HUES64 (cell line): ENCODE measurements at regions not wholly inside any gene's neighbourhood (a gene's known extent, or its start where the extent isn't known, plus 50 kb on each side); places are given as distances from the start of the nearest gene placed in this dataset.

ENCODE experiments used
- H3K27ac ChIP-seq: 2 replicates; pipeline ENCODE4 v1.7.0; 2013; ENCODE audit warnings: low read depth, low read length, inconsistent platforms
- H3K27me3 ChIP-seq: 2 replicates; pipeline ENCODE4 v1.6.1; 2013; ENCODE audit warnings: mild to moderate bottlenecking, low read length; ENCODE audit not compliant: insufficient read depth
- H3K36me3 ChIP-seq: 2 replicates; pipeline ENCODE4 v1.6.1; 2013; ENCODE audit warnings: mild to moderate bottlenecking, low read length; ENCODE audit not compliant: insufficient read depth
- H3K4me1 ChIP-seq: 2 replicates; pipeline ENCODE4 v1.6.1; 2013; ENCODE audit warnings: mild to moderate bottlenecking, low read length, moderate library complexity; ENCODE audit not compliant: insufficient read depth
- H3K4me3 ChIP-seq: 2 replicates; pipeline ENCODE4 v1.5.1; 2013; ENCODE audit warnings: mild to moderate bottlenecking, low read length, moderate library complexity
- H3K9ac ChIP-seq: 2 replicates; pipeline ENCODE4 v1.6.1; 2013; ENCODE audit warnings: mild to moderate bottlenecking, low read depth, low read length
- H3K9me3 ChIP-seq: 2 replicates; pipeline ENCODE4 v1.6.1; 2013; ENCODE audit warnings: low read depth, low read length; ENCODE audit not compliant: insufficient read depth
- WGBS: fragments of 150-250, 120-280 bp; methylation state at CpG from one replicate; pipeline ENCODE4 v1.1.7; 2013; ENCODE audit warnings: missing lambda C conversion rate; 5-methylcytosine and 5-hydroxymethylcytosine counted together

DNA sequence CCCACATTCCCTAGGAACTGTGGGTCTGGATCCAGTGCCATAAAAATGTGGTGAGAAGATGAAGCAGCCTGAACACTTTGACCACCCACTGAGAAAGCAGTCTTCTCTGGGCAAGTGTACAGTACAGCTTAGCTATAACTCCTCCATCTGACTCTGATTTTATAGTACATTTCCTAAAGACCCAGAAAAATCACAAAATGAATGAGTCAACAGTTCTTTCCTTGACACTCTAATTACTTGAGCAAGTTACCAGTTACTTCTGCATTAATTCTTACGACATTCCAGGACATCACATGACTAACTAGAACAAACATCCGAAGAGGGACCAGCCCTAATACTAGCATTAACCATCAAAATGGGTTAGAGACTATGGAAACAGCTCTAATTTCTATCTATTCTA, 148.1 kb upstream of the PEX5L start:
- Histone ChIP-seq H3K27me3 (no peaks in the 10 kb centered on the region), H3K27ac (no peak overlapping the region), H3K9ac (no peak overlapping the region), H3K4me3 (no peak overlapping the region), H3K9me3 (no peaks in the 10 kb centered on the region), H3K4me1 (peaks cover 6% of the 10 kb centered on the region; the same call in 1 of the 2 replicates), H3K36me3 (no peaks in the 10 kb centered on the region)
- WGBS, result 83% methylated on average over 2 of the region's 2 CpGs

DNA sequence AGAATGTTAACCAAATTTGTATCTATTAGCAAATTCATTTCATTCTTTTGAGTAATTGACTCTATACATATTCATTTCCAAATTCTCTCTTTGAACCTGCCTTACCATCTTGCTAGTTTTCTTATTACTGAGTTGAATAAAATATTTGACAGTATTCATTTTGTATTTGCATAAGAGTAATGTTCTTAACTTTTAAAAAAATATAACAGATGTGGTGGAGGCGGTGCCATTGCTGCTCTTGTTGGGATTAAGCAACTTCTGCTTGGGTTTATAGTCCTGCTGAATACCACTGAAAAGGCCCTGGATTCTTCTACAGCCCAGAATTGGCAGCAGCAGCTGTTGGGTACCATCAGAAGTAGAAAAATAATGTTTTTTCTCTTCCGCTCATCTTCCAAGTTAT, 148.9 kb upstream of the PEX5L start:
- Histone ChIP-seq H3K27me3 (no peaks in the 10 kb centered on the region), H3K36me3 (no peaks in the 10 kb centered on the region), H3K9me3 (no peaks in the 10 kb centered on the region), H3K4me3 (no peak overlapping the region), H3K9ac (no peak overlapping the region), H3K4me1 (no peaks in the 10 kb centered on the region), H3K27ac (no peak overlapping the region)
- 100% methylated on average over 2 of the region's 2 CpGs for WGBS

DNA sequence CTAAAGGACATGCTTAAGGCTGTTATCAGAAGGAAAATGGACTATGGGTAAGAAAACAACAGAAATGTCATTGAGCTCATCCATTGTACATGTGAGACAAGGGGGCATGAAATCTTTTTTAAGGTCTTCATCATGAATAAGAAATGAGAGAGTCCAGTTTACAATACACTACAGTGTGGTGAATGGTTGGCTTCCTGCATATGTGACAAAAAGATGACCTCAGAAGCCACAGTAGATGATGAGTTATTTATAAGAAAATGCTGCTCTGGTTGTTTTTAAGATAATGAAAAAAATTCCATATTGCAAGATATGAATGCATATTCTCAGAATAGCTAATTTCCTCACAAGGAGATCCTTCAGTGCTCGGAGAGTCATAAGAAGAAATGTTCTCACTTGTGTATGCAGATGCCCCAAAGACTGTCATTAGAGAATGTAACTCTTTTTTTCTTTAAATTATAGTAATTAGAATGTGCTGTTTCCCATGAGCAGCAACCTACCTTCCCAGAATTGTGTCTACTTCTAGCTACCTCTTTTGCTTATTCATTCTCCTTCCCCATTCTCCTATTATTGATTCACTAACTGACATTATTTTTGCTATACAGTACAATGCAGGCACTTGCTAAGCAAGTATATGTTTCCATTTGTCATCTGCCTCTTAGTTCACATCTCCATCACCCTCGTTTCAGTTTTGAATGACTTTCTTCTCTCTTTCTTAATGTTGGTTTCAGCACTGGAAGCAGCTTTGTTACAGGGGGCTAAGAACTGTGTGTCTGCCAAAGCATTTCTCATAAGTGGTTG, 152.0 kb upstream of the PEX5L start:
- Histone ChIP-seq H3K4me3 (no peak overlapping the region), H3K36me3 (no peaks in the 10 kb centered on the region), H3K27ac (no peak overlapping the region), H3K9ac (no peak overlapping the region), H3K9me3 (no peaks in the 10 kb centered on the region), H3K4me1 (no peaks in the 10 kb centered on the region), H3K27me3 (no peaks in the 10 kb centered on the region)
- 55% methylated on average over 2 of the region's 2 CpGs for WGBS

DNA sequence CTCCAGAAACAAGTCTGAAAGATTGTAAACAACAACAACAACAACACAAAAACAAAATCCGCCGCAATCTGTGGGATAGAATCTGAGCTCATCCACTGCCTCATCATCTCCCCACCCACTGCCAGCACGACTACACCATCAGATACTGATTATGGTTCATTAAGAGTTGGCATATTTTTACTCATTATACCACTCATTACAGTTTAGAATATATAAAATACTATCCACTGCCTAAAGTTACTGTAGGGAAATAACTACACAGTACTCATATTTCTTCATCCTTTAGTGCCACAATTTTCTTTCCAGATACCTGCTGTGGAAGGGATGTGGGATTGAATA, 152.5 kb upstream of the PEX5L start:
- no peak overlapping the region for H3K27ac ChIP-seq
- H3K27me3 ChIP-seq, result no peaks in the 10 kb centered on the region
- H3K4me3 ChIP-seq, result no peak overlapping the region
- no peaks in the 10 kb centered on the region for H3K36me3 ChIP-seq
- no peak overlapping the region for H3K9ac ChIP-seq
- H3K4me1 ChIP-seq, result no peaks in the 10 kb centered on the region
- H3K9me3 ChIP-seq, result no peaks in the 10 kb centered on the region
- WGBS, result 88% methylated on average over 3 of the region's 3 CpGs

DNA sequence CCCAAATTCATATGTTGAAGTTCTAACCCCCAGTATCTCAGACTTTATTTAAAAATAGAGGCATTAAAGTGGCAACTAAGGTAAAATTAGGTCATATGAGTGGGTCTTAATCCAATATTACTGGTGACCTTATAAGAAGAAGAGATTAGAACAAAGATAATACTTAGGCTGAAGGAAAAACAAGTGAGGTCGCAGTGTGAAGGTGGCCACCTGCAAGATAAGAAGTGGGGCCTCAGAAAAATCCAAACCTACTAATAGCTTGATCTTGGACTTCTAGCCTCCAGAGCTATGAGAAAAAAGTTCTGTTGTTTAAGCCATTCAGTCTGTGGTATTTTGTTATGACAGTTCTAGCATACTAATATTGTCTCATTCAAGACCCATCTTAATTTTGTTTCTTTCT, 159.9 kb upstream of the PEX5L start:
- Histone ChIP-seq H3K27me3 (no peaks in the 10 kb centered on the region), H3K36me3 (no peaks in the 10 kb centered on the region), H3K9me3 (no peaks in the 10 kb centered on the region), H3K27ac (no peak overlapping the region), H3K4me3 (no peak overlapping the region), H3K9ac (no peak overlapping the region), H3K4me1 (no peaks in the 10 kb centered on the region)
- WGBS, result 88% methylated on average over 1 of the region's 1 CpG

DNA sequence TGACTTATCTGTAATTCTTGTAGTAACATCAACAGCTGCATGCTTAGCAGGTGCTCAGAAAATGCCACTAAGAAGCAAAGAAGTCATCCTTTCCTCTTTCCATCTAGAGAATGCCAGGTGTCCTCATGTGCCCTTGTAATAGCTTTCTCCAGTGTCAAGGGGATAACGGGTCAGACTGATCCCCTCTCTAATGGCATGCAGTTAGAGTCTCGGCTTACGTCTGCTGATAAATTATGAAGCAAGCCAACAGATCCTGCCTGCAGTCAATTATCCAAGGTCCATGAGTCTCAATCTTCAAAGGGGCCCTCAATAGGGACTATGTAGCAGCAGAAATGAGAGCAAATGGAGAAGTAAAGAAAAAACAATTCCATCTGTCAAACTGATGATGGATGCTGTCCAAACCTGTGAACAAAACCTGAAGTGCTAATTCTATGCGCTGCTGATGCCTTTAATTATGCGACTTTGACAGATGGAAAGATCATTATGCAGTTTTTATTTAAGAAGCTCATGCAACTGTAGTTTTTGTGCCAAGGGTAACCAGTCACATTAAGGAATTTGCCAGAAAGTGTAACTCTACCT, 162.8 kb upstream of the PEX5L start:
- Histone ChIP-seq H3K36me3 (no peaks in the 10 kb centered on the region), H3K27ac (no peak overlapping the region), H3K9ac (no peak overlapping the region), H3K4me1 (no peaks in the 10 kb centered on the region), H3K9me3 (no peaks in the 10 kb centered on the region), H3K4me3 (no peak overlapping the region), H3K27me3 (no peaks in the 10 kb centered on the region)
- 96% methylated on average over 5 of the region's 5 CpGs for WGBS

DNA sequence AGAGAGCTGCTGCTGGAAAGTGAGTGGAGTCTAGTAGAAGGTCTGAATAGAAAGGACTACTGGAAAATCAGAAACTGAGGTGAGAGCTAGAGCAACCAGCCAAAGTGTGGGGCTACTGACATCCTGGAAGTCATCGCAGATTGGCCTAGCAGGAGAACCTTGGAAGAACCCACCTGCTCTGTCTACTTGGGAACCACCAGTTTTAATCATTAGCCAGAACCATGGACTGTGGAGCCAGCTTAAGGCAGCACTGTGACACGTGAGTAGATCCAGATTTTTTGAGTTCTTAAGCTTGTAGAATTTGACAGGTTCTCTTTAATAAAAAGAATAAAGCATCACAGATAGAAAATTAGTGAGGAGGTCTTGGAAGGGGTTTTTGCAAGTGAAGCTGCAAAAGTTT, 179.1 kb upstream of the PEX5L start:
- H3K27me3 ChIP-seq, result no peaks in the 10 kb centered on the region
- no peak overlapping the region for H3K4me3 ChIP-seq
- no peaks in the 10 kb centered on the region for H3K4me1 ChIP-seq
- no peak overlapping the region for H3K9ac ChIP-seq
- peaks cover 7% of the 10 kb centered on the region; the same call in 1 of the 2 replicates for H3K9me3 ChIP-seq
- no peaks in the 10 kb centered on the region for H3K36me3 ChIP-seq
- 93% methylated on average over 2 of the region's 2 CpGs for WGBS
- no peak overlapping the region for H3K27ac ChIP-seq

DNA sequence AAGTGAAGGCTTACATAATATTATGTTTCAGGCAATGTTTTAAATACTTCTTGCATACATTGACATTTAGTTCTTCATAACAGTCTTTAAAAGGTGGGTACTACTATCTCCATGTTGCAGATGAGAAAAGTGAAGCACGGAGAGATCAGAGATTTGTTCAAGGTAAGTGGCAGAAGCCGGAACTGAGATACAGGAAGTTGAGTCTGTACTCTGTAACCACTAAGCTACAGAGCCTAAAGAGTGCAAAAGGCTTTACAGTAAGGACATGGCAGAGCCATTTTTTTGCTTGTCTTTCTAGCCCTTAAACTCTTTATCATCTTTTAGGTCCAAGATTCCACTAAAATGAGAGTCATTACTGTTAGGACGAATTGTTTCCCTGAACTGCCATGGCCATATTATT, 186.5 kb upstream of the PEX5L start:
- no peaks in the 10 kb centered on the region for H3K4me1 ChIP-seq
- peaks cover 21% of the 10 kb centered on the region for H3K9me3 ChIP-seq
- no peak overlapping the region for H3K27ac ChIP-seq
- H3K36me3 ChIP-seq, result no peaks in the 10 kb centered on the region
- no peaks in the 10 kb centered on the region for H3K27me3 ChIP-seq
- H3K9ac ChIP-seq, result no peak overlapping the region
- 89% methylated on average over 3 of the region's 3 CpGs for WGBS
- no peak overlapping the region for H3K4me3 ChIP-seq

DNA sequence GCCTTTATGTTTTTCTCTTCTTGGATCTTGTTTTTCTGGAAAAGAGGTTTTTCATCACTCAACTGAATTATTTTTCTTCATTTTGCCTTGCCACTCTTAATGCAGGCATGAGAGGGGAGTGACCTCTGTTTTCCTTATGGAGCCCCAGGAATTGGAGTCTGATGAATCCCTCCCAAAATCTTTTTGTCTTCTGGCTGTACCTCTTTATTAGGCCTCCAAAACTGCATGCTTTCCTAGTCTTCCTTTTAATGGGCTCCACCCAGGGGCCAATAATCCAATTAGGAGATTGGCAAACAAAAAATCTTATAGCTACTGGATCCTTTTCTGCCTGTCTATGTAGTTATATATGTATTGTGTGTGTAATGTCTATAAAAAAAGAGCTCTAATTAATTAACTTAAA, 192.4 kb upstream of the PEX5L start:
- Histone ChIP-seq H3K27ac (no peak overlapping the region), H3K4me1 (no peaks in the 10 kb centered on the region), H3K9me3 (peaks cover 69% of the 10 kb centered on the region), H3K4me3 (no peak overlapping the region), H3K9ac (no peak overlapping the region), H3K36me3 (no peaks in the 10 kb centered on the region), H3K27me3 (no peaks in the 10 kb centered on the region)

DNA sequence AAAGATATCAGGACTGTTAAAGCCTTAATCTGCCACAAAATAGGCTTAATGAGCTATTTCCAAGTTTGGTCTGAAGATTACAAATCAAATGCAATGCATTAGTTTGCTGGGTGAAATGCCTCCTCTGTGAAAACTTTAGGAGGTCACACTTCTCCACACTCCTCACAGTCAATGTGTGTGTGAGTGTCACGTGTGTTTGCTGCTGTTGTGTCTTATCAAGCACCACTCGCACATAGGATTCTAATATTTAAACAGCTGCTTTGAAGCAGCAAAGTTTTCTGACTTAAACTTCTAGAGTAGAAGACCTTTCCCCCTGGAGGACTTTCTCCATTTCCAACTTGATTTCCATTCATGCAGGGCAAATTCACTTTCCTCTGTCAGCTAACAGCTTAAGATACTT, 203.2 kb upstream of the PEX5L start:
- H3K9ac ChIP-seq, result no peak overlapping the region
- no peak overlapping the region for H3K4me3 ChIP-seq
- H3K27ac ChIP-seq, result no peak overlapping the region
- no peaks in the 10 kb centered on the region for H3K36me3 ChIP-seq
- WGBS, result 97% methylated on average over 2 of the region's 2 CpGs
- no peaks in the 10 kb centered on the region for H3K4me1 ChIP-seq
- no peaks in the 10 kb centered on the region for H3K27me3 ChIP-seq
- peaks cover 4% of the 10 kb centered on the region for H3K9me3 ChIP-seq

DNA sequence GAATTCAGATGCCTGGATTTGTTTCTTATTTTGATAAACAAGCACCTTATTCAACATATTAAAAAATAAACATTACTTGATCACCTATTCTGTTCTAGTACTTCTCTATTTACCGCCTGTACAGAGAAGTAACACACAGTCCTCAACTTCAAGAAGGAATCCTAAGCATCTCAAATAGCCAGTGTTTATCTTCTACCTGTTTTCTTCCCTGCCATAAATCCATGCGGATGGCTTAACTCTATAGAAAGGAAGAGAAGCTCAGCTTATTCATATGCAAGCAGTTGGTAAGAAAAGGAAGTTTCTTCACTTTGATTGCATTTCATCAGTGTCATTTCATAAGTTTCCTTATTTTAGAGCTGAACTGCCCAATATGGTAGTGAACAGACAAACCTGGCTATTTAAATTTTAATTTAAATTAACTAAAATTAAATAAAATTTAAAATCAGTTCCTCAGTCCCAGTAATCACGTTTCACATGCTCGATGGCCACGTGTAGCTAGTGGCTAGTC, 210.0 kb upstream of the PEX5L start:
- 90% methylated on average over 4 of the region's 5 CpGs for WGBS

More for the DNA sequence above, 210.0 kb upstream of the PEX5L start:
- Histone ChIP-seq H3K9ac (no peak overlapping the region), H3K27me3 (no peaks in the 10 kb centered on the region), H3K9me3 (no peaks in the 10 kb centered on the region), H3K4me3 (no peak overlapping the region), H3K4me1 (peaks cover 12% of the 10 kb centered on the region), H3K27ac (no peak overlapping the region), H3K36me3 (no peaks in the 10 kb centered on the region)
